ENCODE measurements at regions not wholly inside any gene's neighbourhood (a gene's known extent, or its start where the extent isn't known, plus 50 kb on each side); places are given as distances from the start of the nearest gene placed in this dataset.

- Histone ChIP-seq H3K27me3 (ENCODE audit: control insufficient read depth in 1 of 2, insufficient read depth in 2 of 2, low read length in 2 of 2) (no peaks in the 10 kb centered on the region), H3K27ac (ENCODE audit: low read depth, low read length) (no peak overlapping the region), H3K36me3 (ENCODE audit: control insufficient read depth in 1 of 2, insufficient read depth in 2 of 2, low read length in 2 of 2) (no peaks in the 10 kb centered on the region), H3K9me3 (ENCODE audit: control insufficient read depth in 1 of 2, low read length in 2 of 2) (peaks cover 0 to 2% of the 10 kb centered on the region in 2 donors), H3K9ac (ENCODE audit: low read depth in 1 of 2, low read length in 2 of 2) (no peak overlapping the region), H3K4me1 (ENCODE audit: control insufficient read depth in 1 of 2, insufficient read depth in 2 of 2, low read length in 2 of 2) (no peaks in the 10 kb centered on the region), H3K4me3 (ENCODE audit: low read depth in 1 of 2, low read length in 2 of 2) (no peak overlapping the region)
Measured at GRCh38 chr4:44914748-44915147, 188.4 kb upstream of the GNPDA2 start.

GRCh38 chr4:44914223-44914622, 187.9 kb upstream of the GNPDA2 start:
- H3K9me3 ChIP-seq (ENCODE audit: control insufficient read depth in 1 of 2, low read length in 2 of 2) = peaks cover 0 to 2% of the 10 kb centered on the region in 2 donors
- H3K27ac ChIP-seq (ENCODE audit: low read depth, low read length) = no peak overlapping the region
- H3K36me3 ChIP-seq (ENCODE audit: control insufficient read depth in 1 of 2, insufficient read depth in 2 of 2, low read length in 2 of 2) = no peaks in the 10 kb centered on the region
- H3K9ac ChIP-seq (ENCODE audit: low read depth in 1 of 2, low read length in 2 of 2) = no peak overlapping the region
- no peaks in the 10 kb centered on the region for H3K4me1 ChIP-seq (ENCODE audit: control insufficient read depth in 1 of 2, insufficient read depth in 2 of 2, low read length in 2 of 2)
- H3K27me3 ChIP-seq (ENCODE audit: control insufficient read depth in 1 of 2, insufficient read depth in 2 of 2, low read length in 2 of 2) = no peaks in the 10 kb centered on the region
- no peak overlapping the region for H3K4me3 ChIP-seq (ENCODE audit: low read depth in 1 of 2, low read length in 2 of 2)

- no peak overlapping the region for H3K4me3 ChIP-seq (ENCODE audit: low read depth in 1 of 2, low read length in 2 of 2)
- H3K9me3 ChIP-seq (ENCODE audit: control insufficient read depth in 1 of 2, low read length in 2 of 2) = peaks cover 0 to 2% of the 10 kb centered on the region in 2 donors
- no peak overlapping the region for H3K27ac ChIP-seq (ENCODE audit: low read depth, low read length)
- H3K4me1 ChIP-seq (ENCODE audit: control insufficient read depth in 1 of 2, insufficient read depth in 2 of 2, low read length in 2 of 2) = no peaks in the 10 kb centered on the region
- H3K36me3 ChIP-seq (ENCODE audit: control insufficient read depth in 1 of 2, insufficient read depth in 2 of 2, low read length in 2 of 2) = no peaks in the 10 kb centered on the region
- no peaks in the 10 kb centered on the region for H3K27me3 ChIP-seq (ENCODE audit: control insufficient read depth in 1 of 2, insufficient read depth in 2 of 2, low read length in 2 of 2)
- H3K9ac ChIP-seq (ENCODE audit: low read depth in 1 of 2, low read length in 2 of 2) = no peak overlapping the region
Measured at GRCh38 chr4:44912980-44913379, 186.6 kb upstream of the GNPDA2 start.

- no peaks in the 10 kb centered on the region for H3K4me1 ChIP-seq (ENCODE audit: control insufficient read depth in 1 of 2, insufficient read depth in 2 of 2, low read length in 2 of 2)
- peaks cover 0 to 4% of the 10 kb centered on the region in 2 donors for H3K9me3 ChIP-seq (ENCODE audit: control insufficient read depth in 1 of 2, low read length in 2 of 2)
- H3K4me3 ChIP-seq (ENCODE audit: low read depth in 1 of 2, low read length in 2 of 2) = no peak overlapping the region
- H3K27me3 ChIP-seq (ENCODE audit: control insufficient read depth in 1 of 2, insufficient read depth in 2 of 2, low read length in 2 of 2) = no peaks in the 10 kb centered on the region
- no peak overlapping the region for H3K9ac ChIP-seq (ENCODE audit: low read depth in 1 of 2, low read length in 2 of 2)
- no peaks in the 10 kb centered on the region for H3K36me3 ChIP-seq (ENCODE audit: control insufficient read depth in 1 of 2, insufficient read depth in 2 of 2, low read length in 2 of 2)
- H3K27ac ChIP-seq (ENCODE audit: low read depth, low read length) = no peak overlapping the region
Measured at GRCh38 chr4:44908565-44908964, 182.2 kb upstream of the GNPDA2 start.

- Histone ChIP-seq H3K27ac (ENCODE audit: low read depth, low read length) (no peak overlapping the region), H3K9me3 (ENCODE audit: control insufficient read depth in 1 of 2, low read length in 2 of 2) (no peaks in the 10 kb centered on the region), H3K36me3 (ENCODE audit: control insufficient read depth in 1 of 2, insufficient read depth in 2 of 2, low read length in 2 of 2) (no peaks in the 10 kb centered on the region), H3K4me3 (ENCODE audit: low read depth in 1 of 2, low read length in 2 of 2) (no peak overlapping the region), H3K4me1 (ENCODE audit: control insufficient read depth in 1 of 2, insufficient read depth in 2 of 2, low read length in 2 of 2) (no peaks in the 10 kb centered on the region), H3K9ac (ENCODE audit: low read depth in 1 of 2, low read length in 2 of 2) (no peak overlapping the region), H3K27me3 (ENCODE audit: control insufficient read depth in 1 of 2, insufficient read depth in 2 of 2, low read length in 2 of 2) (no peaks in the 10 kb centered on the region)
Measured at GRCh38 chr4:44872246-44872645, 145.9 kb upstream of the GNPDA2 start.

GRCh38 chr4:44871133-44871532, 144.8 kb upstream of the GNPDA2 start:
- no peaks in the 10 kb centered on the region for H3K4me1 ChIP-seq (ENCODE audit: control insufficient read depth in 1 of 2, insufficient read depth in 2 of 2, low read length in 2 of 2)
- no peak overlapping the region for H3K4me3 ChIP-seq (ENCODE audit: low read depth in 1 of 2, low read length in 2 of 2)
- no peaks in the 10 kb centered on the region for H3K9me3 ChIP-seq (ENCODE audit: control insufficient read depth in 1 of 2, low read length in 2 of 2)
- H3K36me3 ChIP-seq (ENCODE audit: control insufficient read depth in 1 of 2, insufficient read depth in 2 of 2, low read length in 2 of 2) = no peaks in the 10 kb centered on the region
- H3K27ac ChIP-seq (ENCODE audit: low read depth, low read length) = no peak overlapping the region
- H3K27me3 ChIP-seq (ENCODE audit: control insufficient read depth in 1 of 2, insufficient read depth in 2 of 2, low read length in 2 of 2) = no peaks in the 10 kb centered on the region
- H3K9ac ChIP-seq (ENCODE audit: low read depth in 1 of 2, low read length in 2 of 2) = no peak overlapping the region

- H3K27ac ChIP-seq (ENCODE audit: low read depth, low read length) = no peak overlapping the region
- no peaks in the 10 kb centered on the region for H3K27me3 ChIP-seq (ENCODE audit: control insufficient read depth in 1 of 2, insufficient read depth in 2 of 2, low read length in 2 of 2)
- no peak overlapping the region for H3K4me3 ChIP-seq (ENCODE audit: low read depth in 1 of 2, low read length in 2 of 2)
- H3K9ac ChIP-seq (ENCODE audit: low read depth in 1 of 2, low read length in 2 of 2) = no peak overlapping the region
- H3K36me3 ChIP-seq (ENCODE audit: control insufficient read depth in 1 of 2, insufficient read depth in 2 of 2, low read length in 2 of 2) = no peaks in the 10 kb centered on the region
- no peaks in the 10 kb centered on the region for H3K4me1 ChIP-seq (ENCODE audit: control insufficient read depth in 1 of 2, insufficient read depth in 2 of 2, low read length in 2 of 2)
- H3K9me3 ChIP-seq (ENCODE audit: control insufficient read depth in 1 of 2, low read length in 2 of 2) = no peaks in the 10 kb centered on the region
Measured at GRCh38 chr4:44869985-44870384, 143.6 kb upstream of the GNPDA2 start.

- H3K4me3 ChIP-seq (ENCODE audit: low read depth in 1 of 2, low read length in 2 of 2) = no peak overlapping the region
- no peaks in the 10 kb centered on the region for H3K9me3 ChIP-seq (ENCODE audit: control insufficient read depth in 1 of 2, low read length in 2 of 2)
- H3K27ac ChIP-seq (ENCODE audit: low read depth, low read length) = no peak overlapping the region
- H3K4me1 ChIP-seq (ENCODE audit: control insufficient read depth in 1 of 2, insufficient read depth in 2 of 2, low read length in 2 of 2) = no peaks in the 10 kb centered on the region
- H3K9ac ChIP-seq (ENCODE audit: low read depth in 1 of 2, low read length in 2 of 2) = no peak overlapping the region
- no peaks in the 10 kb centered on the region for H3K36me3 ChIP-seq (ENCODE audit: control insufficient read depth in 1 of 2, insufficient read depth in 2 of 2, low read length in 2 of 2)
- no peaks in the 10 kb centered on the region for H3K27me3 ChIP-seq (ENCODE audit: control insufficient read depth in 1 of 2, insufficient read depth in 2 of 2, low read length in 2 of 2)
Measured at GRCh38 chr4:44869222-44869882, 143.0 kb upstream of the GNPDA2 start.

- H3K36me3 ChIP-seq (ENCODE audit: control insufficient read depth in 1 of 2, insufficient read depth in 2 of 2, low read length in 2 of 2) = no peaks in the 10 kb centered on the region
- no peaks in the 10 kb centered on the region for H3K9me3 ChIP-seq (ENCODE audit: control insufficient read depth in 1 of 2, low read length in 2 of 2)
- H3K27ac ChIP-seq (ENCODE audit: low read depth, low read length) = no peak overlapping the region
- H3K4me3 ChIP-seq (ENCODE audit: low read depth in 1 of 2, low read length in 2 of 2) = no peak overlapping the region
- H3K4me1 ChIP-seq (ENCODE audit: control insufficient read depth in 1 of 2, insufficient read depth in 2 of 2, low read length in 2 of 2) = no peaks in the 10 kb centered on the region
- no peaks in the 10 kb centered on the region for H3K27me3 ChIP-seq (ENCODE audit: control insufficient read depth in 1 of 2, insufficient read depth in 2 of 2, low read length in 2 of 2)
- no peak overlapping the region for H3K9ac ChIP-seq (ENCODE audit: low read depth in 1 of 2, low read length in 2 of 2)
Measured at GRCh38 chr4:44861756-44862155, 135.4 kb upstream of the GNPDA2 start.

- no peaks in the 10 kb centered on the region for H3K9me3 ChIP-seq (ENCODE audit: control insufficient read depth in 1 of 2, low read length in 2 of 2)
- no peaks in the 10 kb centered on the region for H3K36me3 ChIP-seq (ENCODE audit: control insufficient read depth in 1 of 2, insufficient read depth in 2 of 2, low read length in 2 of 2)
- no peaks in the 10 kb centered on the region for H3K27me3 ChIP-seq (ENCODE audit: control insufficient read depth in 1 of 2, insufficient read depth in 2 of 2, low read length in 2 of 2)
- H3K4me3 ChIP-seq (ENCODE audit: low read depth in 1 of 2, low read length in 2 of 2) = no peak overlapping the region
- no peak overlapping the region for H3K9ac ChIP-seq (ENCODE audit: low read depth in 1 of 2, low read length in 2 of 2)
- H3K4me1 ChIP-seq (ENCODE audit: control insufficient read depth in 1 of 2, insufficient read depth in 2 of 2, low read length in 2 of 2) = no peaks in the 10 kb centered on the region
- H3K27ac ChIP-seq (ENCODE audit: low read depth, low read length) = no peak overlapping the region
Measured at GRCh38 chr4:44859477-44859876, 133.1 kb upstream of the GNPDA2 start.

- H3K36me3 ChIP-seq (ENCODE audit: control insufficient read depth in 1 of 2, insufficient read depth in 2 of 2, low read length in 2 of 2) = no peaks in the 10 kb centered on the region
- H3K27ac ChIP-seq (ENCODE audit: low read depth, low read length) = no peak overlapping the region
- H3K9ac ChIP-seq (ENCODE audit: low read depth in 1 of 2, low read length in 2 of 2) = no peak overlapping the region
- no peaks in the 10 kb centered on the region for H3K4me1 ChIP-seq (ENCODE audit: control insufficient read depth in 1 of 2, insufficient read depth in 2 of 2, low read length in 2 of 2)
- no peak overlapping the region for H3K4me3 ChIP-seq (ENCODE audit: low read depth in 1 of 2, low read length in 2 of 2)
- no peaks in the 10 kb centered on the region for H3K27me3 ChIP-seq (ENCODE audit: control insufficient read depth in 1 of 2, insufficient read depth in 2 of 2, low read length in 2 of 2)
- peaks cover 0 to 2% of the 10 kb centered on the region in 2 donors for H3K9me3 ChIP-seq (ENCODE audit: control insufficient read depth in 1 of 2, low read length in 2 of 2)
Measured at GRCh38 chr4:44848466-44848865, 122.1 kb upstream of the GNPDA2 start.
